OCI-LY3 (cell line): ENCODE measurements at regions not wholly inside any gene's neighbourhood (a gene's known extent, or its start where the extent isn't known, plus 50 kb on each side); places are given as distances from the start of the nearest gene placed in this dataset.

Source experiments
- H2AFZ ChIP-seq: fragments of 200-600, 300-600 bp; shearing (Covaris generic); 2 replicates; pipeline ENCODE4 v1.6.0; 2014; ENCODE audit warnings: antibody characterized with exemption, low read depth, low read length
- H3K27ac ChIP-seq: fragments of 200-600, 300-600 bp; sonication (generic); 2 replicates; pipeline ENCODE4 v1.5.1; 2014; ENCODE audit warnings: mild to moderate bottlenecking, low read length, moderate library complexity, mixed read lengths
- H3K27me3 ChIP-seq: fragments of 200-600, 300-600 bp; sonication (generic); 2 replicates; pipeline ENCODE4 v1.6.1; 2014; ENCODE audit warnings: low read depth, low read length, mixed read lengths
- H3K36me3 ChIP-seq: fragments of 200-600, 300-600 bp; sonication (generic); replicated peaks from 2 replicates; pipeline ENCODE3; 2014; ENCODE audit warnings: low read depth, low read length, mixed read lengths
- H3K4me1 ChIP-seq: fragments of 300-600, 200-600 bp; sonication (generic); 2 replicates; pipeline ENCODE4 v1.6.1; 2014; ENCODE audit warnings: low read length, mixed read lengths
- H3K4me2 ChIP-seq: fragments of 200-600, 300-600 bp; sonication (generic); 2 replicates; pipeline ENCODE4 v1.6.1; 2014; ENCODE audit warnings: low read length, mixed read lengths
- H3K4me3 ChIP-seq: fragments of 300-600, 200-600 bp; sonication (generic); 2 replicates; pipeline ENCODE4 v1.5.1; 2014; ENCODE audit warnings: antibody characterized with exemption, mild to moderate bottlenecking, low read length, moderate library complexity
- H3K79me2 ChIP-seq: fragments of 300-600, 200-600 bp; shearing (Covaris generic); 2 replicates; pipeline ENCODE4 v1.6.1; 2014; ENCODE audit warnings: mild to moderate bottlenecking, low read length, mixed read lengths
- H3K9ac ChIP-seq: fragments of 300-600, 200-600 bp; shearing (Covaris generic); 2 replicates; pipeline ENCODE4 v1.6.0; 2014; ENCODE audit warnings: mild to moderate bottlenecking, low read length, moderate library complexity
- H3K9me3 ChIP-seq: fragments of 200-600, 300-600 bp; shearing (Covaris generic); 2 replicates; pipeline ENCODE4 v1.6.1; 2014; ENCODE audit warnings: low read length, mixed read lengths; ENCODE audit not compliant: insufficient read depth
- H4K20me1 ChIP-seq: fragments of 200-600, 300-600 bp; sonication (generic); 2 replicates; pipeline ENCODE4 v1.6.1; 2016; ENCODE audit warnings: low read length, mixed read lengths; ENCODE audit not compliant: insufficient read depth
- EZH2phosphoT487 ChIP-seq: fragments of 200-600 bp; shearing (Covaris generic); IDR thresholded peaks from 2 replicates; pipeline ENCODE4 v1.6.1; 2018; ENCODE audit warnings: antibody characterized with exemption, mixed run types, low read depth
- TF ChIP-seq, protein P1 (sequence below): fragments of 200-600, 300-600 bp; sonication (generic); IDR thresholded peaks from 2 replicates; pipeline ENCODE4 v1.5.1; 2014; ENCODE audit warnings: antibody characterized with exemption, low read length, low read depth

GRCh38 chr12:118781692-118782091 is 199.6 kb upstream of the SRRM4 start:
- no peaks in the 10 kb centered on the region for H4K20me1 ChIP-seq
- H3K79me2 ChIP-seq: no peaks in the 10 kb centered on the region
- no peaks in the 10 kb centered on the region for H3K4me1 ChIP-seq
- H3K27ac ChIP-seq: no peak overlapping the region
- H3K27me3 ChIP-seq: no peaks in the 10 kb centered on the region
- H2AFZ ChIP-seq: no peak overlapping the region
- no peak overlapping the region for H3K9ac ChIP-seq
- H3K36me3 ChIP-seq: no peaks in the 10 kb centered on the region
- H3K4me3 ChIP-seq: no peak overlapping the region
- no peak overlapping the region for H3K4me2 ChIP-seq
- H3K9me3 ChIP-seq: no peaks in the 10 kb centered on the region
- TF ChIP-seq, protein P1, sequence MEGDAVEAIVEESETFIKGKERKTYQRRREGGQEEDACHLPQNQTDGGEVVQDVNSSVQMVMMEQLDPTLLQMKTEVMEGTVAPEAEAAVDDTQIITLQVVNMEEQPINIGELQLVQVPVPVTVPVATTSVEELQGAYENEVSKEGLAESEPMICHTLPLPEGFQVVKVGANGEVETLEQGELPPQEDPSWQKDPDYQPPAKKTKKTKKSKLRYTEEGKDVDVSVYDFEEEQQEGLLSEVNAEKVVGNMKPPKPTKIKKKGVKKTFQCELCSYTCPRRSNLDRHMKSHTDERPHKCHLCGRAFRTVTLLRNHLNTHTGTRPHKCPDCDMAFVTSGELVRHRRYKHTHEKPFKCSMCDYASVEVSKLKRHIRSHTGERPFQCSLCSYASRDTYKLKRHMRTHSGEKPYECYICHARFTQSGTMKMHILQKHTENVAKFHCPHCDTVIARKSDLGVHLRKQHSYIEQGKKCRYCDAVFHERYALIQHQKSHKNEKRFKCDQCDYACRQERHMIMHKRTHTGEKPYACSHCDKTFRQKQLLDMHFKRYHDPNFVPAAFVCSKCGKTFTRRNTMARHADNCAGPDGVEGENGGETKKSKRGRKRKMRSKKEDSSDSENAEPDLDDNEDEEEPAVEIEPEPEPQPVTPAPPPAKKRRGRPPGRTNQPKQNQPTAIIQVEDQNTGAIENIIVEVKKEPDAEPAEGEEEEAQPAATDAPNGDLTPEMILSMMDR: no peak
- TF ChIP-seq EZH2phosphoT487: no peak

DNA sequence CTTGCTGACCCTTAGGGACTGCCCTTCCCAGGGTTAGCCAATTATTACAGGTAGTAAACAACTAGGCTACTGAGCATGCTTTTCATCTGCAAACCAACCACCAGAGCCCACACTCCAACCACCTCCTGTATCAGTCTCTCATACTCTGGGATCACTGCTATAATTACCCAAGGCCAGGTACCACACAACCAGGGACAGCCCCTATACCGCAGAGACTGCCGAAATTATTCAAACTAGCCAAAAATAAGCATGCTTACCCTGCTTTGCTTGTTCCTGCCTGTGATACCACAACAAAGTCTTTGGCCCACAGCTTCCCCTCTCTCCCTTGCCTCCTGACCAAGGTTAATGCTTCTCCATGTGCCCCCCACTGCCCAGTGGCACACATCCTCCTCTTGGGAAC is 197.6 kb upstream of the SRRM4 start:
- H3K4me2 ChIP-seq: no peak overlapping the region
- H3K4me1 ChIP-seq: no peaks in the 10 kb centered on the region
- H3K79me2 ChIP-seq: no peaks in the 10 kb centered on the region
- no peak overlapping the region for H2AFZ ChIP-seq
- H3K4me3 ChIP-seq: no peak overlapping the region
- no peaks in the 10 kb centered on the region for H3K9me3 ChIP-seq
- H3K27ac ChIP-seq: no peak overlapping the region
- no peaks in the 10 kb centered on the region for H3K36me3 ChIP-seq
- no peak overlapping the region for H3K9ac ChIP-seq
- H4K20me1 ChIP-seq: no peaks in the 10 kb centered on the region
- no peak for TF ChIP-seq EZH2phosphoT487
- TF ChIP-seq, protein P1: no peak
- no peaks in the 10 kb centered on the region for H3K27me3 ChIP-seq

DNA sequence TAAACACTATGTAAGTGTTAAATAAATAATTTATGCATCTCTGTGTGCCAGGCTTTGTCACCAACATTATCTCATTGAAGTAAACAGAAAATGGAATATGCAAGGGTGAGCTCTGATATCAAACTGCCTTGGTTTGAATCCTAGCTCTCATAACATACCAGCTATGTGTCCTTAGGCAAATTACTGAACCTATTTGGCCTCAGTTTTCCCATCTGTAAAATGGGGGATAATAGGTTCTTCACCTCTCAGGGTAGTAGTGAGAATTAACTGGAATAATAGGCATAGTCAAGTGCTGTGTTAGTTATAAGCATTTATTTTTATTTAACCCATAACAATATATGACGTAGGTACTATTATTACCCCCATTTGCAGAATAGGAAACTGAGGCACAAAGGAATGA is 190.8 kb upstream of the SRRM4 start:
- TF ChIP-seq, protein P1: no peak
- TF ChIP-seq EZH2phosphoT487: no peak

GRCh38 chr12:118813778-118814357 is 167.5 kb upstream of the SRRM4 start:
- H2AFZ ChIP-seq: no peak overlapping the region
- H3K9ac ChIP-seq: no peak overlapping the region
- no peaks in the 10 kb centered on the region for H4K20me1 ChIP-seq
- no peak for TF ChIP-seq EZH2phosphoT487
- TF ChIP-seq, protein P1: no peak
- no peaks in the 10 kb centered on the region for H3K79me2 ChIP-seq
- no peak overlapping the region for H3K4me2 ChIP-seq
- no peaks in the 10 kb centered on the region for H3K9me3 ChIP-seq
- no peaks in the 10 kb centered on the region for H3K27me3 ChIP-seq
- no peak overlapping the region for H3K27ac ChIP-seq
- H3K4me3 ChIP-seq: no peak overlapping the region
- H3K4me1 ChIP-seq: no peaks in the 10 kb centered on the region
- no peaks in the 10 kb centered on the region for H3K36me3 ChIP-seq

More for the DNA sequence above, 190.8 kb upstream of the SRRM4 start:
- Histone ChIP-seq H3K4me3 (no peak overlapping the region), H3K27me3 (no peaks in the 10 kb centered on the region), H3K4me1 (no peaks in the 10 kb centered on the region), H3K36me3 (no peaks in the 10 kb centered on the region), H3K4me2 (no peak overlapping the region), H3K27ac (no peak overlapping the region), H3K79me2 (no peaks in the 10 kb centered on the region), H3K9ac (no peak overlapping the region), H3K9me3 (no peaks in the 10 kb centered on the region), H4K20me1 (no peaks in the 10 kb centered on the region), H2AFZ (no peak overlapping the region)
